ENCODE measurements at regions not wholly inside any gene's neighbourhood (a gene's known extent, or its start where the extent isn't known, plus 50 kb on each side); places are given as distances from the start of the nearest gene placed in this dataset.

DNA sequence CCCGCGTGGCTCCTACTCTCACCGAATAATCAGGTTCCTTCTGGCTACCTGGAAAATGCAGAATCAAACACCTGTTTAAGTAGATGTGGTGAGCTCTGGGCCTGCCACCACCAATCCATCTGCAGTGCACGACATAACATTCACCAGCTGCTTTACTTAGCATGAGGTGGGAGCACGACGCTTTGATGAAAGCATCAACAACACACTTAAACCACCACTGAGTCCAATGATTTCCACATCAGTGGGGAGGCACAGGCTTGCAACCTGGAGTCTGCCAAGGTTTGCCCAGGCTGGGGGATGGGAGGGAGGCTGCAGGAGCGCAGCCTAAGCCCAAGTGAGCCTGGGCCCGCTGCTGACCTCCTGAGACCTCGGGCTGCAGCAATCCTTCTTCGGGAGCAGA is 415.5 kb downstream of the MEIS1 start:
- TF ChIP-seq POLR2AphosphoS5 (IDR thresholded peaks at IDR 0.05; ENCODE audit: low read depth): no peak
- no peaks in the 10 kb centered on the region for H3K27me3 ChIP-seq (ENCODE audit: insufficient read depth, poor library complexity, severe bottlenecking)
- DNase-seq (ENCODE audit: low read depth in 1 of 2, low spot score in 1 of 2): no peak
- H3K27ac ChIP-seq (replicated peaks): no peak overlapping the region
- H3K4me3 ChIP-seq (replicated peaks; ENCODE audit: insufficient read depth, low read length): no peak overlapping the region

GRCh38 chr2:66851449-66851872 is 416.5 kb downstream of the MEIS1 start:
- H3K27ac ChIP-seq (replicated peaks): no peak overlapping the region
- no peak for DNase-seq (ENCODE audit: low read depth in 1 of 2, low spot score in 1 of 2)

DNA sequence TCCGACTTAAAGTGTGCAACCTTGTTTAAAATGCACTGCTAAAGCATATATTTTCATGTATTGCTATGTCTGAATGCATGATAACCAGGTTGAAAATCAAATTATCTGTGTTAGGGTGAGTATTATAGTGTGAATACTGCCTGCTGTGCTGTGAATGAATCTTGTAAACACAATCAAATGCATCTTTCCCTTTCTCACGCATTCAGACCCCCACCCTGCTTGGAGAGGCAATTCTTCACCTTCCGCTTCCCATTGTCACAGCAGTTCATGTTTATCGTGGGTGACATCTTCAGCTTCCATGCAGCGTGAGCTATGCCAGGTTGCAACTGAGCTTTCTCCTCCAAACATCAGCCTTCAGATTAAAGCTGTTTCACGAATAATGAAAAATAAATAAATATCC is 418.0 kb downstream of the MEIS1 start:
- no peaks in the 10 kb centered on the region for H3K27me3 ChIP-seq (ENCODE audit: insufficient read depth, poor library complexity, severe bottlenecking)
- no peak for DNase-seq (ENCODE audit: low read depth in 1 of 2, low spot score in 1 of 2)
- TF ChIP-seq REST (IDR thresholded peaks at IDR 0.05; ENCODE audit: insufficient replicate concordance, low read depth) (no peak), CTCF (IDR thresholded peaks at IDR 0.05; ENCODE audit: insufficient read depth, low read length) (no peak), GABPA (IDR thresholded peaks at IDR 0.05; ENCODE audit: low read depth) (no peak), POLR2AphosphoS5 (IDR thresholded peaks at IDR 0.05; ENCODE audit: low read depth) (no peak), SPI1 (IDR thresholded peaks at IDR 0.05; ENCODE audit: borderline replicate concordance, low read depth) (no peak)
- H3K27ac ChIP-seq (replicated peaks): no peak overlapping the region
- no peak overlapping the region for H3K4me3 ChIP-seq (replicated peaks; ENCODE audit: insufficient read depth, low read length)

More at GRCh38 chr2:66851449-66851872, 416.5 kb downstream of the MEIS1 start:
- H3K4me3 ChIP-seq (replicated peaks; ENCODE audit: insufficient read depth, low read length): no peak overlapping the region
- TF ChIP-seq SPI1 (IDR thresholded peaks at IDR 0.05; ENCODE audit: borderline replicate concordance, low read depth) (no peak), GABPA (IDR thresholded peaks at IDR 0.05; ENCODE audit: low read depth) (no peak), CTCF (IDR thresholded peaks at IDR 0.05; ENCODE audit: insufficient read depth, low read length) (no peak), REST (IDR thresholded peaks at IDR 0.05; ENCODE audit: insufficient replicate concordance, low read depth) (no peak), POLR2AphosphoS5 (IDR thresholded peaks at IDR 0.05; ENCODE audit: low read depth) (no peak)
- H3K27me3 ChIP-seq (ENCODE audit: insufficient read depth, poor library complexity, severe bottlenecking): no peaks in the 10 kb centered on the region

GRCh38 chr2:66853585-66853984 is 418.7 kb downstream of the MEIS1 start:
- Histone ChIP-seq H3K27me3 (ENCODE audit: insufficient read depth, poor library complexity, severe bottlenecking) (no peaks in the 10 kb centered on the region), H3K4me3 (replicated peaks; ENCODE audit: insufficient read depth, low read length) (no peak overlapping the region), H3K27ac (replicated peaks) (no peak overlapping the region)
- DNase-seq (ENCODE audit: low read depth in 1 of 2, low spot score in 1 of 2): no peak
- TF ChIP-seq POLR2AphosphoS5 (IDR thresholded peaks at IDR 0.05; ENCODE audit: low read depth) (no peak), SPI1 (IDR thresholded peaks at IDR 0.05; ENCODE audit: borderline replicate concordance, low read depth) (no peak), REST (IDR thresholded peaks at IDR 0.05; ENCODE audit: insufficient replicate concordance, low read depth) (no peak), CTCF (IDR thresholded peaks at IDR 0.05; ENCODE audit: insufficient read depth, low read length) (no peak), GABPA (IDR thresholded peaks at IDR 0.05; ENCODE audit: low read depth) (no peak)
